GM12878 (cell line): ENCODE measurements at regions not wholly inside any gene's neighbourhood (a gene's known extent, or its start where the extent isn't known, plus 50 kb on each side); places are given as distances from the start of the nearest gene placed in this dataset.

ENCODE experiments used
- ATAC-seq: fragments of 200-7000 bp; cut with Tn5 transposase; 3 replicates; pipeline ENCODE4 v1.9.1; 2020; ENCODE audit warnings: mild to moderate bottlenecking, moderate library complexity
- BruUV-seq: library from RNA; stranded (reverse); fragments of 400-500 nt; replicated peaks from 2 replicates; lab custom pipeline; 2021; lab: Mats Ljungman, UMichigan
- CTCF ChIA-PET: fragments of 300-600 bp; sonication (Branson Sonifier 250); formaldehyde crosslinking; extraction: SDS; loops from one replicate; lab custom pipeline; 2021; ENCODE audit warnings: inconsistent platforms; lab: Yijun Ruan, JAX
- POLR2A ChIA-PET: fragments of 350-600 bp; formaldehyde crosslinking; extraction: SDS; loops from one replicate; lab custom pipeline; 2021; ENCODE audit warnings: inconsistent platforms; lab: Charles Lee
- RAD21 ChIA-PET: fragments of 300-600 bp; sonication (Branson Sonifier 250); formaldehyde crosslinking; loops from one replicate; lab custom pipeline; 2023; ENCODE audit warnings: antibody characterized with exemption; ENCODE audit not compliant: unreplicated experiment; lab: Charles Lee
- SMC1A ChIA-PET: fragments of 300-600 bp; sonication (Branson Sonifier 250); formaldehyde crosslinking; loops from one replicate; lab custom pipeline; 2023; ENCODE audit not compliant: unreplicated experiment, uncharacterized antibody; lab: Charles Lee
- DNase-seq: peaks from one replicate; pipeline ENCODE4 v3.0.0-alpha.2; 2011; ENCODE audit warnings: low read depth, low spot score
- FAIRE-seq: peaks from 3 replicates; lab custom pipeline; 2011; peaks lifted over from hg19 to GRCh38; lab: Jason Lieb, UNC
- H2AFZ ChIP-seq: 2 replicates; pipeline ENCODE4 v1.6.0; 2011; ENCODE audit warnings: low read depth, low read length, control low read depth; ENCODE audit not compliant: control insufficient read depth
- H3K27ac ChIP-seq: 2 replicates; pipeline ENCODE4 v1.5.1; 2011; ENCODE audit warnings: control low read depth; ENCODE audit not compliant: control insufficient read depth, insufficient read depth
- H3K27me3 ChIP-seq, 2 experiments: replicated peaks in 1 of 2; 2 replicates each; pipeline versions ENCODE4 v1.6.0 to v1.6.1; 2011; ENCODE audit warnings: low read length in 1 of 2; ENCODE audit not compliant: control insufficient read depth in 2 of 2, insufficient read depth in 2 of 2
- H3K36me3 ChIP-seq, 2 experiments: 2 replicates each; pipeline ENCODE4 v1.5.1; 2011; ENCODE audit warnings: low read length in 1 of 2; ENCODE audit not compliant: control insufficient read depth in 2 of 2, insufficient read depth in 2 of 2
- H3K4me1 ChIP-seq: 2 replicates; pipeline ENCODE4 v1.6.1; 2011; ENCODE audit warnings: mild to moderate bottlenecking, low read length, moderate library complexity, mixed read lengths; ENCODE audit not compliant: control insufficient read depth, insufficient read depth
- H3K4me2 ChIP-seq: 2 replicates; pipeline ENCODE4 v1.6.0; 2011; ENCODE audit warnings: control low read depth; ENCODE audit not compliant: control insufficient read depth, insufficient read depth
- H3K4me3 ChIP-seq: fragments of 200-600 bp; sonication (generic); 2 replicates; pipeline ENCODE4 v1.5.1; 2016
- H3K79me2 ChIP-seq: 2 replicates; pipeline ENCODE4 v1.6.0; 2011; ENCODE audit warnings: low read length; ENCODE audit not compliant: control insufficient read depth, insufficient read depth
- H3K9ac ChIP-seq: 2 replicates; pipeline ENCODE4 v1.8.0; 2011; ENCODE audit warnings: low read length, control low read depth, mixed read lengths; ENCODE audit not compliant: control insufficient read depth, insufficient read depth
- H3K9me3 ChIP-seq: replicated peaks from 3 replicates; pipeline ENCODE4 v1.5.1; 2011; ENCODE audit warnings: mild to moderate bottlenecking, low read length; ENCODE audit not compliant: control insufficient read depth, insufficient read depth
- H4K20me1 ChIP-seq: 2 replicates; pipeline ENCODE4 v1.6.0; 2011; ENCODE audit not compliant: control insufficient read depth, insufficient read depth
- ATF2 ChIP-seq: IDR thresholded peaks from 2 replicates; pipeline ENCODE4 v1.6.1; 2012; ENCODE audit warnings: low read length, inconsistent platforms
- CHD4 ChIP-seq: fragments of 200-600 bp; sonication (generic); IDR thresholded peaks from 2 replicates; pipeline ENCODE4 v1.6.1; 2016; ENCODE audit warnings: mild to moderate bottlenecking
- CREB1 ChIP-seq: IDR thresholded peaks from 2 replicates; pipeline ENCODE4 v1.6.1; 2012; ENCODE audit warnings: low read depth, mild to moderate bottlenecking, inconsistent platforms
- E2F8 ChIP-seq: fragments of 450-650 bp; IDR thresholded peaks from 2 replicates; pipeline ENCODE4 v1.6.1; 2018; ENCODE audit warnings: mild to moderate bottlenecking, low read depth, moderate library complexity; ENCODE audit not compliant: partially characterized antibody
- HDAC2 ChIP-seq: fragments of 200-600 bp; sonication (generic); IDR thresholded peaks from 2 replicates; pipeline ENCODE4 v1.6.1; 2017
- JUND ChIP-seq: IDR thresholded peaks from 2 replicates; pipeline ENCODE4 v1.6.1; 2012; ENCODE audit warnings: low read depth, mild to moderate bottlenecking, low read length, improper control_type of control experiment, moderate library complexity
- MEF2B ChIP-seq: fragments of 450-650 bp; IDR thresholded peaks from 2 replicates; pipeline ENCODE4 v1.6.1; 2018; ENCODE audit warnings: mild to moderate bottlenecking, moderate library complexity; ENCODE audit not compliant: partially characterized antibody, poor library complexity, severe bottlenecking
- MTA3 ChIP-seq: IDR thresholded peaks from 2 replicates; pipeline ENCODE4 v1.6.1; 2012; ENCODE audit warnings: low read length, inconsistent platforms, borderline replicate concordance
- MYB ChIP-seq: fragments of 150-350 bp; IDR thresholded peaks from 2 replicates; pipeline ENCODE4 v1.6.1; 2014; ENCODE audit warnings: mild to moderate bottlenecking, low read depth, low read length, borderline replicate concordance
- PBX3 ChIP-seq: IDR thresholded peaks from 2 replicates; pipeline ENCODE4 v1.6.1; 2011; ENCODE audit warnings: mild to moderate bottlenecking, low read depth, low read length, moderate library complexity; ENCODE audit not compliant: insufficient replicate concordance
- SKIL ChIP-seq: fragments of 450-650 bp; IDR thresholded peaks from 2 replicates; pipeline ENCODE4 v1.6.1; 2017; ENCODE audit warnings: mild to moderate bottlenecking, low read depth, inconsistent platforms; ENCODE audit not compliant: poor library complexity, severe bottlenecking
- SMAD1 ChIP-seq: fragments of 450-650 bp; IDR thresholded peaks from 2 replicates; pipeline ENCODE4 v1.6.1; 2018; ENCODE audit warnings: mild to moderate bottlenecking, low read depth; ENCODE audit not compliant: partially characterized antibody
- SREBF2 ChIP-seq: IDR thresholded peaks from 2 replicates; pipeline ENCODE4 v1.6.1; 2012; ENCODE audit warnings: mild to moderate bottlenecking, low read length
- SUZ12 ChIP-seq: fragments of 200-600 bp; sonication (generic); IDR thresholded peaks from one replicate; pipeline ENCODE4 v1.6.1; 2018; ENCODE audit warnings: antibody characterized with exemption, mild to moderate bottlenecking; ENCODE audit not compliant: unreplicated experiment
- ZNF207 ChIP-seq: fragments of 450-650 bp; IDR thresholded peaks from 2 replicates; pipeline ENCODE4 v1.6.1; 2014; ENCODE audit warnings: antibody characterized with exemption, mild to moderate bottlenecking, borderline replicate concordance
- ZNF274 ChIP-seq: IDR thresholded peaks from one replicate; pipeline ENCODE4 v1.8.0; 2011; ENCODE audit not compliant: insufficient read length, insufficient read depth
- WGBS: methylation state at CpG from one replicate; pipeline ENCODE4 v1.1.6; 2016; ENCODE audit warnings: low lambda C conversion rate; ENCODE audit not compliant: insufficient replicate concordance, insufficient coverage; ENCODE audit errors: missing lambda C conversion rate; 5-methylcytosine and 5-hydroxymethylcytosine counted together
- in situ Hi-C: fragments of 300-500 bp; cut with MboI; formaldehyde crosslinking; loops from 9 replicates; pipeline ENCODE4 v1.14.3; 2018; ENCODE audit warnings: mixed read lengths
- intact Hi-C: fragments of 100-400 bp; cut with micrococcal nuclease; formaldehyde crosslinking; loops from one replicate; pipeline ENCODE4 v1.14.2; 2022; ENCODE audit not compliant: unreplicated experiment

- FAIRE-seq = no peak
These were observed 139.5 kb upstream of the LINC00305 start for GRCh38 chr18:64288432-64288831.

More at GRCh38 chr18:64288432-64288831, 139.5 kb upstream of the LINC00305 start:
- no peak overlapping the region for H2AFZ ChIP-seq
- no peak overlapping the region for H3K27ac ChIP-seq
- TF ChIP-seq MEF2B = no peak
- TF ChIP-seq MTA3 = no peak
- no peak for TF ChIP-seq SREBF2
- TF ChIP-seq SUZ12 = no peak
- TF ChIP-seq ZNF207 = no peak
- no peak for TF ChIP-seq HDAC2
- TF ChIP-seq E2F8 = no peak
- TF ChIP-seq PBX3 = no peak
- TF ChIP-seq ATF2 = no peak
- TF ChIP-seq SKIL = no peak
- no peak for TF ChIP-seq MYB
- no peak for TF ChIP-seq JUND
- TF ChIP-seq CREB1 = no peak
- TF ChIP-seq SMAD1 = no peak
- TF ChIP-seq ZNF274 = no peak
- no peak for TF ChIP-seq CHD4
- ChIA-PET CTCF (interaction anchor here (0.6 kb wide), 1 partner anchor 47 kb away, joined by 3 read pairs; no protein-coding TSS in a partner anchor), RAD21 (no interaction called here), POLR2A (no interaction called here), SMC1A (interaction anchor here (0.7 kb wide), 1 partner anchor 22 kb away, joined by 3 read pairs; no protein-coding TSS in a partner anchor)
- DNase-seq = no peak
- no peaks in the 10 kb centered on the region for H3K4me1 ChIP-seq
- intact Hi-C loops = no loop called here
- in situ Hi-C loops = no loop called here
- no peak for ATAC-seq
- no TSS peak for BruUV-seq
- H4K20me1 ChIP-seq = no peaks in the 10 kb centered on the region
- WGBS = 0% methylated on average over 2 of the region's 2 CpGs
- H3K9me3 ChIP-seq = no peaks in the 10 kb centered on the region
- H3K36me3 ChIP-seq = no peaks in the 10 kb centered on the region
- no peak overlapping the region for H3K9ac ChIP-seq
- H3K4me3 ChIP-seq = no peak overlapping the region
- H3K4me2 ChIP-seq = no peak overlapping the region
- H3K79me2 ChIP-seq = no peaks in the 10 kb centered on the region
- H3K27me3 ChIP-seq = no peaks in the 10 kb centered on the region
